HepG2 (cell line): ENCODE measurements at regions not wholly inside any gene's neighbourhood (a gene's known extent, or its start where the extent isn't known, plus 50 kb on each side); places are given as distances from the start of the nearest gene placed in this dataset.

Experiments
- ARHGAP35 ChIP-seq: sonication (generic); formaldehyde crosslinking; IDR thresholded peaks from 2 replicates; pipeline ENCODE4 v1.9.0; 2022; ENCODE audit warnings: mild to moderate bottlenecking, inconsistent platforms, moderate library complexity, missing genetic modification reagents, borderline replicate concordance
- DPF2 ChIP-seq: sonication (generic); formaldehyde crosslinking; IDR thresholded peaks from 2 replicates; pipeline ENCODE4 v1.4.0; 2020; ENCODE audit warnings: mild to moderate bottlenecking, low read depth, missing genetic modification reagents, borderline replicate concordance
- GABPA ChIP-seq, 2 experiments: IDR thresholded peaks; 2 replicates each; pipeline ENCODE4 v1.6.1; 2011 to 2016; ENCODE audit warnings: low read depth in 2 of 2, low read length in 1 of 2, missing biosample characterization in 1 of 2, missing genetic modification characterization in 1 of 2
- HDAC2 ChIP-seq: sonication (generic); formaldehyde crosslinking; IDR thresholded peaks from 2 replicates; pipeline ENCODE4 v1.4.0; 2020; ENCODE audit warnings: missing genetic modification reagents
- KLF12 ChIP-seq: sonication (generic); formaldehyde crosslinking; IDR thresholded peaks from 2 replicates; pipeline ENCODE4 v1.4.0; 2020; ENCODE audit warnings: missing genetic modification reagents, borderline replicate concordance
- MAFK ChIP-seq, 2 experiments: IDR thresholded peaks in 1 of 2; conservative IDR thresholded peaks in 1 of 2; 2 replicates each; pipeline ENCODE4 v1.6.1; 2011; ENCODE audit warnings: improper control_type of control experiment in 2 of 2, low read length in 2 of 2
- MAX ChIP-seq: IDR thresholded peaks from 2 replicates; pipeline ENCODE4 v1.6.1; 2012; ENCODE audit warnings: inconsistent platforms
- MTERF4 ChIP-seq: sonication (generic); formaldehyde crosslinking; IDR thresholded peaks from 2 replicates; pipeline ENCODE4 v1.8.0; 2023; ENCODE audit warnings: mild to moderate bottlenecking, missing genetic modification reagents
- MXI1 ChIP-seq: IDR thresholded peaks from 3 replicates; pipeline ENCODE4 v1.6.1; 2012; ENCODE audit warnings: low read depth, low read length, inconsistent platforms, borderline replicate concordance
- NR2F6 ChIP-seq, 2 experiments: IDR thresholded peaks; 2 replicates each; pipeline ENCODE4 v1.6.1; 2016; ENCODE audit warnings: antibody characterized with exemption in 1 of 2, mild to moderate bottlenecking in 1 of 2
- NRL ChIP-seq: sonication (generic); formaldehyde crosslinking; IDR thresholded peaks from 2 replicates; pipeline ENCODE4 v1.5.0; 2020; ENCODE audit warnings: missing genetic modification reagents, mild to moderate bottlenecking, moderate library complexity, borderline replicate concordance
- PRDM15 ChIP-seq: sonication (generic); formaldehyde crosslinking; IDR thresholded peaks from 2 replicates; pipeline ENCODE4 v1.4.0; 2020; ENCODE audit warnings: missing genetic modification reagents
- SAP130 ChIP-seq: IDR thresholded peaks from 2 replicates; pipeline ENCODE4 v1.6.1; 2016; ENCODE audit warnings: low read depth
- SKI ChIP-seq: fragments of 450-650 bp; IDR thresholded peaks from one replicate; pipeline ENCODE4 v1.6.1; 2018; ENCODE audit warnings: mild to moderate bottlenecking; ENCODE audit not compliant: partially characterized antibody
- SRSF1 ChIP-seq: fragments of 200-400 bp; formaldehyde crosslinking; optimal IDR thresholded peaks from 2 replicates; pipeline ENCODE3; 2017; ENCODE audit warnings: mild to moderate bottlenecking, low read depth, low read length, moderate library complexity
- THAP8 ChIP-seq: sonication (generic); formaldehyde crosslinking; IDR thresholded peaks from 2 replicates; pipeline ENCODE4 v1.5.1; 2020; ENCODE audit warnings: missing genetic modification reagents, mild to moderate bottlenecking, borderline replicate concordance
- ZBTB21 ChIP-seq: sonication (generic); formaldehyde crosslinking; IDR thresholded peaks from 2 replicates; pipeline ENCODE4 v1.4.0; 2020; ENCODE audit warnings: missing genetic modification reagents
- ZNF292 ChIP-seq: sonication (generic); formaldehyde crosslinking; IDR thresholded peaks from 2 replicates; pipeline ENCODE4 v1.8.1; 2022; ENCODE audit warnings: mild to moderate bottlenecking, low read depth, missing genetic modification reagents, borderline replicate concordance
- ZNF33B ChIP-seq: sonication (generic); formaldehyde crosslinking; IDR thresholded peaks from 2 replicates; pipeline ENCODE4 v1.5.1; 2020; ENCODE audit warnings: mild to moderate bottlenecking, missing genetic modification reagents
- ZNF446 ChIP-seq: sonication (generic); formaldehyde crosslinking; IDR thresholded peaks from 2 replicates; pipeline ENCODE4 v1.5.0; 2020; ENCODE audit warnings: mild to moderate bottlenecking, missing genetic modification reagents
- ZNF615 ChIP-seq: sonication (generic); formaldehyde crosslinking; IDR thresholded peaks from 2 replicates; pipeline ENCODE4 v1.5.0; 2020; ENCODE audit warnings: mild to moderate bottlenecking, missing genetic modification reagents, borderline replicate concordance
- ZNF652 ChIP-seq: IDR thresholded peaks from 2 replicates; pipeline ENCODE4 v1.6.1; 2016; ENCODE audit warnings: low read depth, borderline replicate concordance
- ZNF660 ChIP-seq: sonication (generic); formaldehyde crosslinking; IDR thresholded peaks from 2 replicates; pipeline ENCODE4 v1.5.1; 2020; ENCODE audit warnings: mild to moderate bottlenecking, low read depth, missing genetic modification reagents, borderline replicate concordance
- ZNF672 ChIP-seq: sonication (generic); formaldehyde crosslinking; IDR thresholded peaks from 2 replicates; pipeline ENCODE4 v1.8.1; 2022; ENCODE audit warnings: missing genetic modification reagents
- ZNF816 ChIP-seq: sonication (generic); formaldehyde crosslinking; IDR thresholded peaks from 2 replicates; pipeline ENCODE4 v1.8.0; 2022; ENCODE audit warnings: missing genetic modification reagents, mild to moderate bottlenecking, borderline replicate concordance

GRCh38 chr6:137802408-137803182 lies 64.5 kb upstream of the TNFAIP3 start (continued):
- no peak for TF ChIP-seq THAP8 (CRISPR knock-in tag)
- TF ChIP-seq ZNF672 (CRISPR knock-in tag): no peak
- TF ChIP-seq MTERF4: no peak
- TF ChIP-seq ZNF292 (CRISPR knock-in tag): no peak; the same call in 1 of the 2 replicates
- 0 out of 2 replicates have a peak, but pooled peaks have one; percentile 31 for TF ChIP-seq PRDM15 (CRISPR knock-in tag)
- TF ChIP-seq NR2F6 (IDR thresholded peaks at IDR 0.05): peak; percentile 55
- TF ChIP-seq NR2F6 (CRISPR knock-in tag; IDR thresholded peaks at IDR 0.05): no peak
- no peak for TF ChIP-seq ZNF33B (CRISPR knock-in tag)
- no peak for TF ChIP-seq MAX
- TF ChIP-seq DPF2 (CRISPR knock-in tag): no peak
- 0 out of 2 replicates have a peak, but pooled peaks have one; percentile 64 for TF ChIP-seq KLF12 (CRISPR knock-in tag)
- TF ChIP-seq ZBTB21 (CRISPR knock-in tag): no peak
- no peak for TF ChIP-seq GABPA (IDR thresholded peaks at IDR 0.05; ENCODE audit: low read depth, low read length)
- no peak for TF ChIP-seq GABPA (CRISPR knock-in tag; IDR thresholded peaks at IDR 0.05; ENCODE audit: low read depth)
- 0 out of 2 replicates have a peak, but pooled peaks have one; percentile 15 for TF ChIP-seq ZNF652 (CRISPR knock-in tag)
- no peak for TF ChIP-seq ZNF446 (CRISPR knock-in tag)
- TF ChIP-seq SAP130: peak; percentile 56; the same call in 1 of the 2 replicates
- TF ChIP-seq SKI: no peak
- no peak for TF ChIP-seq ZNF615 (CRISPR knock-in tag)
- no peak for TF ChIP-seq ZNF816 (CRISPR knock-in tag)
- no peak for TF ChIP-seq MAFK (conservative IDR thresholded peaks at IDR 0.05 in 1 of 2, IDR thresholded peaks at IDR 0.05 in 1 of 2; ENCODE audit: low read length in 2 of 2)
- no peak for TF ChIP-seq MXI1
- no peak for TF ChIP-seq NRL (CRISPR knock-in tag)
- no peak for TF ChIP-seq SRSF1
- 0 out of 2 replicates have a peak, but pooled peaks have one; percentile 33 for TF ChIP-seq HDAC2 (CRISPR knock-in tag)
- TF ChIP-seq ARHGAP35 (CRISPR knock-in tag): no peak
- TF ChIP-seq ZNF660 (CRISPR knock-in tag): no peak
